ENCODE measurements at regions not wholly inside any gene's neighbourhood (a gene's known extent, or its start where the extent isn't known, plus 50 kb on each side); places are given as distances from the start of the nearest gene placed in this dataset.

DNA sequence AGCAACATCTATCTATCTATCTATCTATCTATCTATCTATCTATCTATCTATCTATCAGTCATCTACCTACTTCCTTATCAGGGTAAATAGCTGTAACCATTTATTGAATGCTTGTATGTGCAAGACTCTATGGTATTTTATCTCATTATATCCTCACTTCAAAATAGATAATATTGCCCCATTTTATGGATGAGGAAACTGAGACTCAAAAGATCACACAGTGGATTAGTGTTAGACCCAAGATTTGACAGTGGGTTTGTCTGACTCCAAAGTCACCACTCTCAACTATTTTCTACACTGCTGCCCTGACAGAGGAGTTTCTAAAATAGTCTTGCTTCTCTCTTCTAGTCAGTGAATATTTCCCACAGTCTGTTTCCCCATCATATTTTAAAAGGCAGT is 94.3 kb upstream of the NR3C1 start:
- no peak for DNase-seq (ENCODE audit: low read depth in 2 of 2)

DNA sequence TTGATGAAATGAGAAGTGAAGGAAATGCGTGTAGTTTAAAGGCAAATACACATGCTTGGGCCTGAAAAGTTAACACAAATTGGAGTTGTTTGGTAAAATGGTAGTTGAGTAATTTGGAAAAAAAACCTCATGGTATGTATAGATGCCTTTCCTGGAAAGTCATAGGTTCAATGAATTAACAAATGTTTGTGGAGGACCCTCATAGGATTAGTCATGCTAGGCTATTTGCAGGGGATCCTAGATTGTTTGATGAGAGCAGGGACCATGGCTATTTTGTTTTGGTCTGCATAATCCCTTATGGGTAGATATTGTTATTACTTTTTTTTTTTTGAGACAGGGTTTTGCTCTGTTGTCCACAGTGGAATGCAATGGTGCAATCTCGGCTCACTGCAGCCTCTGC is 93.5 kb upstream of the NR3C1 start:
- DNase-seq (ENCODE audit: low read depth in 2 of 2), result no peak

DNA sequence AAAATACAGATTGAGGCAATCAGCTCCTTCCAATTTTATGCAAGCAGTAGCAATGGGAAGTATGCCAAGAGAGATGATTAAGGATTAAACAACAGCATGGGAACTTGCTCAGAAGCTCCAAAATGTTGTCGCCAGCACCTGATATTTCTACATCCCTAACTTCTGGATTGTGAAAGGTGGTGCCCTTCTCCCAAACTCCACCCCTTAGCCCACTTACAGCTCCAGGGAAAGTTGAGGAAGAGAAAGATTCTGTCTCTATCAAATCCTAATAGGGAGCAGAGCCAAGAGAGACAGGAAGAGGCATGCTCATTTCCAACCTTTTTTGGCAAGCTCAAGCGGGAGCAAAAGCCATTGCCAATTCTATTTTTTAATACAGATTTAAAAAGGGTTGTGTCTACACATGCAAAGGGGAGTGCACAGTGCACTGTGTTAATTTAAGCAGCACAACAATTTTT is 92.4 kb upstream of the NR3C1 start:
- no peak for DNase-seq (ENCODE audit: low read depth in 2 of 2)

DNA sequence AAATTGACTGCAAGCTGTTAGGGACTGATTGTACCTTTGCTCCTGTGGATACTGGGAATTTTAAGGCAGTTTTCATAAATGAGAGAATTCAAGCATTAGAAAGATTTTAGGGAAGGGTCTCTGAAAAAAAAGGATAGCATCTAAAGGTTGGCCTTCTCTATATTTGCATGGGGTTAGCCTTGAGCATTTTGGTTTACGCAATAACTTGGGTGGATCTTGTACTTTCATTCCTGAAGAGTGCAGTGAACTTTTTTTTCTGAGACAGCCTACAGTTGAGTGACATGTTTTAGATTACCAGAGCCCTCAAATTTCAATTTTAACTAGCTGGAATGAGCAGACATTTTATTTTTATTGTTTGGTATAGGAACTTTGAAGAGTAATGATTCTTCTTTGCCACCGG is 91.6 kb upstream of the NR3C1 start:
- DNase-seq (ENCODE audit: low read depth in 2 of 2), result no peak

DNA sequence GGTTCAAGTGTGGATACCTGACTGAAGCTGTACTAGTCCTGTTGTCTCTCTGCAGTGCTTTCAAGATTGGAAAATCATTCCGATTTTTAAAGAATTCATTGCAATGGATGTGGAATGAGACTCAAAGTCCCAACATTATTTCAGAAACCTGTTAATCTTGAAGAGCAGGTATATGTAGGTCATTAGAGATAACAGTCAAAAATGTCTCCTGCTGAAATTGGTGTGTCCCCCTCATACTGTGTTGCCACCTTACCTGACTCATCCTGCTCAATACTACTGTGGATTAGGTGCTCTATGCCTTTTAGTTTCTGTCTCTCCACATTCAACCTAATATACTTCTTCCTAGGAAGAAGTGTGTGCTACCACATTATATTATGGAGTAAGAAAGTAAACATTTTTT is 91.1 kb upstream of the NR3C1 start:
- no peak for DNase-seq (ENCODE audit: low read depth in 2 of 2)

DNA sequence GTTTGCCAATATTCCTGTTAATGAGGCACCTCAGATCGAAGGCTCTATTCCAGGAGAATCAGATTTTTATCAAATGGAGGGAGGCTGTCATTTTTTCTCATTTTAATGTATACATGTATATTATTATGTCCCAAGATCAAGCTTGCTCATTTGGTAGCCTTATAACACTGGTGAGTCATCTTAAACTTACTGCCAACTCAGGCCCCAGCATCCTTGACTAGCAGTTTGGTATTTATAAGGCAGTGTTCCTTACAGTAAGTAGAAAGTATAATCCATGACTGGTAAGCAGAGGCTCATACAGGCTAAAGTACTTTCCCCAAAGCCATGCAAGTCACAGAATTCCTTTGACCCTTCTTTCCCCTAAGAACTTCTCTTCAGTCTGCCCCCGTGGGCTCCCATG is 90.7 kb upstream of the NR3C1 start:
- DNase-seq (ENCODE audit: low read depth in 2 of 2), result no peak

DNA sequence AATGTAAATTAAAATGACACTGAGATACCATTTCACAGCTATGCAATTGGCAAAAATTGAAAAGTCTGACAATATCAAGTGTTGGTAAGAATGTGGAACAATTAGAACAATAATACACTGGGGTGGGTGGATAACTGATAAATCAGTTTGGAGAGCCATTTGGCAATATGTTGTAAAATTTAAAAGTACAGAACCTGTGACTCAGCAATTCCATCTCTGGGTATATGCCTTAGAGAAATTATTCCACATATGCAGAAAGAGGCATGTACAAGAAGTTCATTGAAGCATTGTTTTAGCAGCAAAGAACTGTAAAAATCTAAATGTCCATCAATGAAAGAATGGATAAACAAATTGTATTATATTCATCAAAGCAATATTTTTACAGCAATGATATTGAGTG is 89.3 kb upstream of the NR3C1 start:
- DNase-seq (ENCODE audit: low read depth in 2 of 2), result no peak

DNA sequence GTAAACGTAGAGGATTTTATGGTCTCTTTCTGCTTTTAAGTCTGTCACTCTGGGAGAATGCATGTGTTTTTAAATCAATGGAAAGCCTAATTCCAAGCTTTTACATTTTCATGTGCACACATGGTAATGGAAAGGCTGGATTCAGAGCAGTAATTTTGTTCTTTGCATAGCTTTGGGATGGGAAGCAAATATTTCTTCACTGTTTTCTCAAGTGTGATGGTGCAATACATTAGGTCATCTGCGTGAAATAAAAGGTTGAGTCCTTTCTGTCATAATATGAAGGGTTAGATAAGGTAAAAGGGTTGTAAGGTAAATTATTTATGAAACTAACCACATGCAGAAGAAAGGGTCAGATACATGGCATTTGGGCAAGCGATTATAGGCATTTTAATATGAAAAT is 88.2 kb upstream of the NR3C1 start:
- no peak for DNase-seq (ENCODE audit: low read depth in 2 of 2)

DNA sequence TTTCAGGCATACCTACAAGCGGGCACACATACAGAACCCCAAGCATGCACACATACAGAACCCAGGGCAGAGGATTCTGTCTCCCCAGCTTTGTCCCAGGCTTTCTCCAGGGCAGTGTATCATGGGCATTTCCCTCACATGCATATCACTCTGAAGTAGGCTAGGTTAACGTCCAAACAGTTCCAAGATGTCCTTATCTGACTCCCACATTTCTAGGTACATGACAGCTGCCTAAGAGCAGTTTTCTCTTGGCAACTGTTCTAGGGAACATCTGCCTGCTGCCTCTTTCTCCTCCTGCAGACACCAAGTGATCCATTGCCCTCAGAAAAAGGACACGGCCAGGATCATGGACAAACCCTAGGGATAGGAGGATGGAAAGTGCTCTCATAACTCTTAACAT is 84.9 kb upstream of the NR3C1 start:
- DNase-seq (ENCODE audit: low read depth in 2 of 2), result no peak

DNA sequence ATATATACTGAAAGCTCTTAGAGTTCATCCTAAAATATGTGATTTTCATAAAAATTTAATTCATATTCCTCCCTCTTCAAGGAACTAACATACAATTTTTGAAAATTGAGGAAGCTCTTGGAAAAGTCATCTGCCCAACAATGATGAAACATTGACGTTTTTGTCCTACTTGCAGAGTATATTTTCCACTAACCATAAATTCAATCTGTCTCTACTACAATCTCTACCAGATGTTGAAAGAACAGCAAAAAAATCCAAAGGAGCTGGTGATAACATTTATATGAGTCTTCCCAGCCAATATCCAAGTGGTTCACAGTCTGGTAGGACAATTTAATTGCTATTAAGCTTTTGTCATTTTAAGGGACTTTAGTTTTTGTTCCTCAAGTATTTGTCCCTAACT is 81.1 kb upstream of the NR3C1 start:
- DNase-seq (ENCODE audit: low read depth in 2 of 2), result no peak

DNA sequence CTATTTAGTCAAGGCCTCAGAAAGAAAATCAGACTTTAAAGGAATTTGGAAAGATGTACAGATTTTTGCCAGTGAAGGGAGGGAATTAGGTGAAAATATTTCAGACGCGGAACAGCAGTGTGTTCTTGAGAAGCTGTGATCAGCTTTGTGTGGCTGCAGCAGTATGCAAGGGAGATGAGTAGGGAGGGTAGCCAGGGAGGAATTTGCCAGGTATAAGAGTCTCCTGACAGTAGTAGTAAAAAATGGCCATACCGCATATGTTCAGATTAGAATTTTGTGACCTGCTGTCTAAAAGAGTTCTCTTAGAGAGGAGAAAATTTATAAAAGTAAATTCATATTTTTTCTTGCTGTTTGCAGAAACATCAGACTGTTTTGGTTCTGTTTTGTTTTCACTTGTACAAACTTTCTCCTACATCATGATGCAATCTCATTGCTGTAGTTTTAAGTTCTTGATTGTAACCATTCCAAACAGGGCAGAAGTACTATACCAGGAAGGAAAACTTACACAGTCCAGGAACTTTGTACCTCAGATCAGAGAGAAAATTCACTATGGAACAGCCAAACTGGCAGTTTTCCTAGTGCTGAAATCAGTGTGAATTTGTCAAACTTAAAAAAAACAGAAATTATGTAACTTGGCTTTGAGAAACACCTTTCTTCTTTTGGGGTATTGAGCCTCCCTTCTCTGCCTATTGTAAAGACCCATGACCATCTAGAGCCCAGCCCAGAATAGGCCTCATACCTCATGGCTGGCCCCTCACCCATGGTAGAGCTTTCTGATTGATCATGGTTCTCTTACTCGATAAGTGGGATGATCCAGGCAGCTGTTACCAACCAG is 78.4 kb upstream of the NR3C1 start:
- no peak for DNase-seq (ENCODE audit: low read depth in 2 of 2)

DNA sequence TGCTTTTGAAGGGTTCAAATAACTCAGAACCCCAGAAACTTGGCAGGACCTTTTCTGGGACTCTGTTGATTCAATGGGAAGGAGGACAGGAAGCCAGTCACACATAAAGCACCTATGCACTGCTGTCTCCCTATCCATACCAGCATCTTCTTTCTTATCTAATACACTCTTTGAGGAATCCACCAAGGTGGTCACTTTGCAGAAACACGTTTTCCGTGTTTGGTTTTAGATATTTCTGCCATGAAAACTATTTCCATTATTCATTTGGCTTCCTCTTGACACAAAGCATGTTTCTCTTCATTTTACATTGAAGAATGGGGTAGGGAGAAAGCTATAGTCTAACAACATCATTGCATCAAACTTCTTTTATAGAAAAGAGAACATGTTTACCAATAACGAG is 76.5 kb upstream of the NR3C1 start:
- no peak for DNase-seq (ENCODE audit: low read depth in 2 of 2)

DNA sequence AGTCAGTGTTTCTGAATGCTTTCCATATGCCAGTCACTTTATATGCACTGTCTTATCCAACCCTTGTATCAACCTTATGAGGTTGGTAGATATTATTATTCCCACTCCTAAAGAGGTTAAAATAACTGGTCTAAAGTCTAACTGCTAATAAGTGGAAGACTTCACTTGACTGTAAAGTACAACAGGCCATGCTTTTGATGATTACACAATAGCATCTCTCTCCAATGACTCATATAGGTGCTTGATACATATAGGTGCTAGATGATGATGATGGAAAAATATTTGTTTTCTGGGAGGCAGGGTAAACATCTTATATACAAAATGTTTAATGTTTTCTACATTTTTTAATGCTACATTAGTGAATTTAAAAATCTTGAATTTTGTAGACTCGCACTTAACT is 75.9 kb upstream of the NR3C1 start:
- no peak for DNase-seq (ENCODE audit: low read depth in 2 of 2)

DNA sequence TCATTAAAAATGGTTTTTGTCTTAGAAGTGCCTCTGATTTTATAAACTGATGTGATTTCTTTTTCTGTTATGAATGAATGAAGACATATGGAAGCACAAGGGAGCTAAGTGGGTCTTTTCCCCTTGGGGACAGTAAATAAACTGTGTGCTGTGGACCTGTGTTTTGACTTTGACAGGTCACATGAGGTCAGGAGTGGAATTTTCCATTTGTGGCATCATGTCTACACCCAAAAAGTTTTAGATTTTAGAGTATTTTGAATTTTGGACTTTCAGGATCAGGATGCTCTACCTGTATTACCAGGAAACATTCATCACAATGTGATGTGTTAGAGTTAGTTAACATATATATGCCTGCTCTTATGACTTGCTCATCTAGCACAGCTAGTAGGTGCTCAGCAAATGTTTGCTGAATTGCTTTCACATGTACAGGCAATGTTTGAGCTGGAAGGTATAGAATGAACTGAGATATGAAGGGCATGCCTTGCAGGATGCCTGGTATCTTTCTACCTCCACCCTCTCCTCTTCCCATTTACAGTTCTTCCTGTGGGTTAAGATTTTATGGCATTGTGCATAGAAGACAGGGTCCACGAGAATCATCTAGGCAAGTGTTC is 73.2 kb upstream of the NR3C1 start:
- no peak for DNase-seq (ENCODE audit: low read depth in 2 of 2)

DNA sequence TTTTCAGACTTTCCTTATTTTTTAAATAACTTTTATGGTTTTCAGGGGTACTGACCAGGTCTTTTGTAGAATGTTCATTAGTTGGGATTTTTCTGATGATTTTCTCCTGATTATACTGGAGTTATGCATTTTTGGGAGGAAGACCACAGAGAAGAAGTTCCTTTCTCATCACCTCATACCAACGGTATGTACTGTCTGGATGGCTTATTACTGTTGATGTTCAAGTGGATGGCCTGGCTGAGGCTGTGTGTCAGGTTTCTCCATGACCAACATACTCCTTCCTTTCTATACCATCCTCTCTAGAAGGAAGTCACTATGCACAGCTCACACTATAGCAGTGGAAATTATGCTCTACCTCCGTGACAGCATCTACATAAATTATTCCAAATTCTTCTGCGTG is 71.1 kb upstream of the NR3C1 start:
- DNase-seq (ENCODE audit: low read depth in 2 of 2), result no peak

DNA sequence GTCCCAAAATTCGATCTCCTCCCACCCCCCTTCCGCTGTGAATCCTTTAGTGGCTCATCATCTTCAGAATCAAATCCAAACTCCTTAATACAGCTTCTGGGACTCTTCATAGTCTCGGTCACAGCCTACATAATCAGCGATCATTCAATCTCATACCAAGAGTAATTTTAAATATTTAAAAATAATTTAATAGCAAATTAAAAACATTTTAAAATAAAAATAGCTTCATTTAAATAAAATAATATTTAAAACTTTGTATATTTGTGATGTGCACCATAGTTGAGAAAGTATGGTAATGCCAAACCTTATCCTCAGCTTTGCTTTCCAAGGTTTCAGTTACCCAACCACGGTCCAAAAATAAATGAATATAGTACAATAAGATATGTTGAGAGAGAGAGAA is 70.0 kb upstream of the NR3C1 start:
- no peak for DNase-seq (ENCODE audit: low read depth in 2 of 2)

DNA sequence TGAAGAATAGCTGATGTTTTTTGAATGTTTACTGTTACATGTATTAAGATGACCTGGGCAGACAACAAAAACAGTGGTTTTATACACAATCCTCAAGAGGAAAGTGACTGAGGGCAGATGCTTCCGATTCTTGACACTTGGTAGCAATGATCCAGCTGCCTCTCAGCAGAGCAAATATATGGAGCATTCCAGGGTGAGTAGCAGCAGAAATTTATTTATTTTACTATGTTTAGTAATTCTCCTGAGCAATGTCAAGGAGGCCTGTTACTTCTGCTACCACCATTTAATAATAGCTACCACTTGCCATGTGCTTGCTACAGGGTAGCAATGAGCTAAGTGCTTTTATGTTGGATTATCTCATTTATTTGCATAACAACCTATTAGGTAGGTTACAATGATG is 69.1 kb upstream of the NR3C1 start:
- DNase-seq (ENCODE audit: low read depth in 2 of 2), result no peak

DNA sequence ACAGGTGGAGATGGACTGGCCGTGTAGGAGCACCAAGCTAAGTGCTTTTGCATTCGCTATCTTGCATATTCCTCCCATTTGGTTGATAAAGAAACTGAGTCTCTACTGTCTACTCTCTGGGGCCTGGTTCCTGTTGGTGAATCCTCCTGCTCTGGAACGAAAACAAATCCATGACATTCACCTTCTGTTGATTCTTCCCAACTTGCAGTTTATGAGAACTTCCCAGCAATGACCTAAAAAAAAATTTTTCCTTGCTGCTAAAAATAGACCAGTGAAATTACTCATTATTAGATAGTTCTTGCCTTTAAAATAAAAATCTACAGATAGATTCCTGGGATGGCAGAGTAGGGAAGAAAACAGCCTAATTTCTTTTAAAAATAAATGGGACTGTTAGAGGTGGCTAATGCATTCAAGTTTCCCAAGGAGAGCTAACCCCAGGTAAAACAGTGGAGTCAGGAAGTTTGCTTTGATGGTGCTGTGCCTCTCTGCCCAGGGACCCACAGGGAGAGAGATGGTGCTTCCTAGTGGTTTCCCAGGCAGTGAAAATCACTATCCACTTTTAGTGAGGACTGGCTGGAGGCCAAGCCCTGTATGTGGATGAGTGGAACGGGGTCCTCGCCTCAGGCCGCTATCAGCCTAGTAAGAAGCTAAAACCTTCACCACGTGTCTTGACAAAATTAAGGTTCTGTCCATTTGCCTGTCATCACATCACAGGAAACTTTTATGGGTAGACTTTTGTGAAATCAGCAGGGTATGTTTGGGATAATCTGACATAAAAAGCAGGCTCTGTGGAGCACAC is 68.4 kb upstream of the NR3C1 start:
- DNase-seq (ENCODE audit: low read depth in 2 of 2), result no peak

DNA sequence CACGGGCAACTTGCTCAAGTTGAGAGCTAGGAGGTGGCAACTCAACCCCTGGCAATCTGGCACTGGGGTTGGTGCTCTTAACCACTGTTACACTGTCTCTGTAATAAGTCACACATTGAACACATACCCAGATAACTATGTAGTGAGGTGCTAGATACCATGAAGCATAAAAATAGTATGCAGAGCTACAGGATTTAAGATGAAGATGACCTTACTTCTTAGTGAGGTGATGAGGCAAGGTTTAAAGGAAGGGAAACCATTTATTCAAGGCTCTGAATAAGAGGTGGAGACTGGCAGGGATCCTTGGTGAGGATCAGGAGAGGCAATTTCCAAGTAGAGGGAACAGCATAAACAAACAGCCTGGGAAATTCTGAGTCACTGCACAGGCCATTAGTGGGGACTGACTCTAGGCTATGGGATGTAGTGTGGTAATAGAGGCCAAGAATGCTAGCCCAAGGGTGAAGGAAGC is 67.6 kb upstream of the NR3C1 start:
- no peak for DNase-seq (ENCODE audit: low read depth in 2 of 2)

DNA sequence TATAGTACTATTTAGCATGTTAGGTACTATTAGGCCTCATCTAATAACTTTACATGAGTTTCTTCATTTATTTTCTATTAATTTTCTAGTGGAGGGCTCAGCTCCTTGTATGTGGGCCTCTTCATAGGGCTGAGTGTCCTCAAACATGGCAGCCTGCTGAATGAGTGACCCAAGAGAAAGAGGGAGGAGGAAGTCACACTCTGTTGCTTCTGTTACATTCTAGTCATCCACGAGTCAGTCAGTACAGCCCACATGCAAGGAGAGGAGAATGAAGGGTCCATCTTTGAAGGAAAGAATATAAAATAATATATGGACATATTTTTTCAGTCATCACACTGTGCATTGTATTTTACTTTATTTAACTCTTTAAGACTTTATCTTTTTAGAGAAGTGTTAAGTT is 66.6 kb upstream of the NR3C1 start:
- DNase-seq (ENCODE audit: low read depth in 2 of 2), result no peak

DNA sequence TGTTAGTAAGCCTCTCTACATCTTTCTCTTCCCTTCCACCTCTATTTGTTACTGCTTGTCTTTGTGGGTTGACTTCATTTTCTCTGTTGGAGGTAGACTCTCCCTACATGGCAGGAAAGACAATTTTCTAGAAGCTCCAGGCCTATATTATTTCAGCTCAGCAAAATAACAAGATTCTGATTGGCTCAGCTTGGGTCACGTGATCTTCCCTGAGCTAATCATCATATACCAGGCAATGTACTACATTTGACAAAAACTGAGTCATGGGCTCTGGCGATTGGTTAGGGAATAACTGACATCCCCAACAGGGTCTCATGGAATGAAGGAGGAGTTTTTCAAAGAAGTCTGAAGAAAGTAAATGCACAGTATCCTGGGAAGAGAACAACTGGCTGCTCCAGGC is 65.6 kb upstream of the NR3C1 start:
- DNase-seq (ENCODE audit: low read depth in 2 of 2), result no peak

DNA sequence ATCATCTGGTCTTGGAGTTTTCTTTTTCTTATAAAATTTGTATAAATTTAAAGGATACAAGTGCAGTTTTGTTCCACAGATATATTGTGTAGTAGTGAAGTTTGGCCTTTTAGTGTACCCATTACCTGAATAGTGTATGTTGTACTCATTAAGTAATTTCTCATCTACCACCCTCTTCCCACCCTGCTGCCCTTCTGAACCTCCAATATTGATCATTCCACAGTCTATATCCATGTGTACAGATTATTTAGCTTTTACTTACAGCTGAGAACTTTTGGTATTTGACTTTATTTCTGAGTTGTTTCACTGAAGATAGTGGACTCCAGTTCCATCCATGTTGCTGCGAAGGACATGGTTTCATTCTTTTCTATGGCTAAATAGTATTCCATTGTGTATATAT is 63.1 kb upstream of the NR3C1 start:
- DNase-seq (ENCODE audit: low read depth in 2 of 2), result no peak

Data from stimulated activated CD4-positive, alpha-beta T cell treated with anti-CD3 and anti-CD28 coated beads, Interleukin-1b, Interleukin-23, amount 100 ng/mL, for 4 hours (primary cell).